ENCODE measurements at regions not wholly inside any gene's neighbourhood (a gene's known extent, or its start where the extent isn't known, plus 50 kb on each side); places are given as distances from the start of the nearest gene placed in this dataset.
"Not testable (repeated sequence)": the region's sequence is repeated elsewhere in the genome, so short reads cannot be mapped to it uniquely, and the experiment has no call there.

DNA sequence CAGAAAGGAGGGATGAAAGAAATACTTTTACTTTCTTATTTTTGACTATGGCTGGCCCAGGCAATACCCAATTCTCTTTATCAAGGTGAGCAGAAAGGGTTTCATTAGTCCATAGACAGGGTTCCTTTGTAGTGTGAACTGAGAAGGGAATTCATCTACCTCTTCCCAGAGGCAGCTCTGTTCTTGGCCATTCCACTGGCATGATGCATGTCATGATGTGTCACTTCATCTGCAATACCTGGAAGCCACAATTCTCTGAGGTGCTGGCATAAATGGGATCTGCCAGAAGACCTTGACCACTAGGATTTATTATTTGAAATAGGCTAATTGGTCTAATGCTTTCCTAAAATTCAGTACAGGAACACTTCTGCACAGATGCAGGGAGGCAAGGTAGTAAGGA lies 542.8 kb downstream of the RFC3 start:
- DNase-seq (ENCODE audit: low read depth): no peak

DNA sequence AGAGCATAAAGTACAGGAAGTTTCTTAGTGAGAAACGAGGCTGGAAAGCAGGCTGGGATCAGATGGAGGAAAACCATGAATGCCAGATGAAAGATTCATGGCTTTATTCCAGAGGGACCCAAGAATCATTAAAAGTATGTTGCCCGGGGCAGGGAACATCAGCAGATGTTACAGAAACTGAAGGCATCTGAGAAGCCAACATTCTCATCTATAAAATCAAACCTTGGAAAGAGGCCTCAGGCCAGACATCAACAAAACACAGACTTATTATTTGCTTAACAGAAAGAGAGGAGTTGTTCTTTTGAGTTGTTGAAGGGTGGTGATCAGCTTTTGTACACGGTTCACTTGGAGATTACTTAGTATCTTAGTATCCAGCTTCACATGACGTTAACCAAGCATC lies 543.6 kb downstream of the RFC3 start:
- DNase-seq (ENCODE audit: low read depth): peak; percentile 65

DNA sequence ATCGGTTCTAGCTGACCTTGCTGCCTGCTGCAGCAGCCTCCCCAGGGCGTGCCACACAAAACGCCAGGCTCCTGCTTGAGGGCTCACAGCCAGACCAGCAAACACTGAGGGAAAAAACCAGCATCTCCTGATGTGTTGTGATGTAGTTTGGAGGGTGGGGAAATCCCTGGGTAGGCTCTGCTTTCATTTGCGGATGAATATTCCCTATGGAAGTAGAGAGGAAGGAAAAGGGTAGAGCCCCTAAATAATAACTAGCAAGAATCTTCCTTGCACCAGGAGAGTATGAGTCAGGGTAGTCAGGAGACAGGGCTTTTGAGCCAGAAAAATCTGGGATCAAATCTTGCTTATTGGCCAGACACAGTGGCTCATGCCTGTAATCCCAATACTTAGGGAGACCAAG lies 545.3 kb downstream of the RFC3 start:
- no peak for DNase-seq (ENCODE audit: low read depth)

DNA sequence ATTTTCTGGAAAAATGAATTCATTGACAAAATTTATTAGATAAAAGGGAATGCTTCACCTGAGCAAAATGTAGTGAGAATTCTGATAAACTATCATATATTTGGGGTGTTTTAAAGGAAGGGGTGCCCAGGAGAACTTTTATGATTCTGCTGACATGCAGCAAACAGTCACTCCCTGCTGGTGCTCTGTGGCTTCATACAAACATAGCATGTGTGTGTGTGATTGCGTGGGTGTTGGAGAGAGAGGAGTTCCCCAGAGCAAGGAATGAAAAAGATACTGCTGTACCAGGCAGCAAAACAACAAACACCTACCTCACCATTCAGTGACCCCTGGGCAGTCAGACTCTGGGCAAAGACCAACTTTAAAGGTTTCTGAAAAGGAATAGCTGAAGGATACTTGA lies 546.7 kb downstream of the RFC3 start:
- no peak for DNase-seq (ENCODE audit: low read depth)

DNA sequence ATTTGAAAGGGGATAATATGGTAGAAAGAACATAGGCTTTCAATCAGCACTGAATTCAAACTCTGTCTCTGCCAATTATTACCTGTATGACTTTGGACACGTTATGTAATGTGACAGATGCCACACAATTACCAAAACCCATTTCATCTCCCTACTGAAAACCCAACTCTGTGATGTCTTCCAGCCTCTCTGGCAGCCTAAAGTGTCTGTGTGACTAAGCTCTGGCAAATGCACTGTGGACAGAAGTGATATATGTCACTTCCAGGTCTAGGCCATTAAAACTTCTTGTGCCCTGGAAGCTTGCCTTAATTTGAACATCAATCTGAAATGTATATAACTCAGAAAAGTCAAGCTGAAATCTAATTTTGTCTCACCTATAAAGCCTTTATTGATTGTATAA lies 552.0 kb downstream of the RFC3 start:
- no peak for DNase-seq (ENCODE audit: low read depth)

DNA sequence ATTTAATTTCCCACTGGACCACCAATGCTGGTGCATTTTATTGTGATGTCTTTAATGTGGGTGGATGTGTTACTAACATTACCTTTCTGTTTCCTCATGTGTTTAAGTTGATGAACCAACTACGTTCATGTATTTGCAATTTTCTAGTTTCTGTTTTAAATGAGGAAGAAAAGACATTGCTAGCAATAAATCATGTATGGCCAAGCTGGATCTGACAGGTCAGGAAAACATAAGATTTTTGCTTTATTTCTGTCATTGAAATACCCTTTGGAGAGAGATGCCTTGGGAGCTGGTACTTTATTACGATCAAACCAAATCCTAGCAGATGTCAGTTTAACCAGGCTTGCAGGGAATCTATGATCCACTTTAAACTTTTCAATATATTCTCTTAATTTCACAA lies 553.2 kb downstream of the RFC3 start:
- no peak for DNase-seq (ENCODE audit: low read depth)

DNA sequence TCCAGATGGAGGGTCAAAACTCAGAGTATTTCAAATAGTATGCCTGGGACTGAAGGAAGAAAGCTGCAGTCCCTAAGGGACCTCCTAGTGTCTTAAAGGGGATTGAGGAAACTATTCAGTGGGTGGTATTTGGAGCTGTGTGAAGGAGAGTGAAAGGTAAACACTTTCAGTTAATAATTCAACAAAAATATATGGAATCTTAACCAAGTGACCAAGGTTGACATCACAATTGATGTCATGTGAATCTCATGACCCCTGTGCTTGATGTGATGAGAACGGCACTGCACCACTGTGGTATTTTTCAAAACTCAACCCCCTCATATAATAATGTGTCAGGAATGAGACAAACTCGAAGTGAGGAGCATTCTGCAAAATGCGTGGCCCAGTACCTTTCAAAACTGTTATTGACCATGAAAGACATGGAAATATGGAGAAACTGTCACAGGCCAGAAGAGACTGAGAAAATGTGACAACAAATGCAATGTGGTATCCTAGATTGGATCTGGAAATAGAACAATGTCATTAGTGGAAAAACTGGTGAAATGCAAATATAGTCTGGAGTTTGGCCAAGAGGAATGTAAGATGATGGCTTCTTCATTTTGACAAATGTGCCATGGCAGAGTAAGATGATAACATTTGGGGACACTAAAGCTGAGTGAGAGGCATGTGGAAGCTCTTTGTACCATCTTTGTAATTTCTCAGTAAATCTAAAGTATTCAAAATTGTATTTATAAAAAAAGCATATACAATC lies 553.9 kb downstream of the RFC3 start:
- DNase-seq (ENCODE audit: low read depth): no peak

DNA sequence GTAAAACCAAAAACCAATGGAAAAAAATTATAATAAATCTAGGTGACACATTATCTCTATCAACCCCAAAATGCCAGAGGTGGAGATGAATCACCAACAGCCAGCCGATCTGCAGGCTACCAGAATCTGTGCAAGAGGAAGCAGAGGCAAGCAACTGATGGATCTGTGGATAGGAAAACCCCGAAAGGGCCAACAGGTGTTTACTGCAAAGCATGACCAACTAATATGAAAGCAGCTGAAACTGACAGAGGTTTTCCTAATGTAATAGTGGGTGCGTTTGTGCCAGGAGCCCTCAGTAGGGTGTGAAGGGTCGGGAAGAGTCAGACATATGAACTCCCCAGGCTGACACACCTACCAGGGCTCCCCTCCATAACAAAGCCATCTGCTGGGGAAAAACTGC lies 554.6 kb downstream of the RFC3 start:
- DNase-seq (ENCODE audit: low read depth): no peak

DNA sequence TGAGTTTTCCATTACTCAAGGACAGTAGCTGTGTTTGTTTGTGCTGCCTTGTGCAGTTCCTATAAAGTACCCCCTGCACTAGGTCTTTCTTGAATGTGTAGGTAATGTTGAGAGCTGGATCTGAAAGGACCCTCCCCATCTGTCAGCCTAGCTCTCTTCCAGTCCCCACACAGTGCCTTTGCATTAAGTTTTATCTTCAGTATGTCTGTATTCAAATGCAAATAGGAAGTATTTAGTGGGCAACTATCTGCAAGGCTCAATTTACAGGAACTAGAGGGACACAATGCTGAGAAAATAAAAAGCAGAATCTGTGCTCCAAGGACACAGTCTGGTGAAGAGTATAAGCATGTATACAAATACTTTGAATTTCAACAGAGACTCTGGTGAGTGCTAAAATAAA lies 558.5 kb downstream of the RFC3 start:
- no peak for DNase-seq (ENCODE audit: low read depth)

DNA sequence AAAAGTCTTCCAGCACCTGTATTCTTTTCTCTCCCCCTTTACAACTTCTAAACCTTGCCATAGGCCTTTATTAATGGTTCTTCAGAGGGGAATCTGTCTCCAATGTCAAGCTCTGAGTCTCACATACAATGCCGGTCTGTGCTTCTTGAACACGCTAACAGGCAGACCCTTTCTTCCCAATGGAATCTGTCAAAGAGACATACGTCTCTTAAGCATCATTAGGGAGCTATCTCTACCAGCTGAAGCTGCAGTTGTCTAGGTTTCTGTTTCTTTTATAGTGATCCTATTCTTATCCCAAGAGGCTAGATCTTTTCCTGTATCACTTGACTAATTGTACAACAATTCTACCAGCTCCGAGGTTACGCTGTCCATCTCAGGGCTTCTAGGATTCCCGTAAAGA lies 560.8 kb upstream of the NBEA start:
- DNase-seq (ENCODE audit: low read depth): no peak

DNA sequence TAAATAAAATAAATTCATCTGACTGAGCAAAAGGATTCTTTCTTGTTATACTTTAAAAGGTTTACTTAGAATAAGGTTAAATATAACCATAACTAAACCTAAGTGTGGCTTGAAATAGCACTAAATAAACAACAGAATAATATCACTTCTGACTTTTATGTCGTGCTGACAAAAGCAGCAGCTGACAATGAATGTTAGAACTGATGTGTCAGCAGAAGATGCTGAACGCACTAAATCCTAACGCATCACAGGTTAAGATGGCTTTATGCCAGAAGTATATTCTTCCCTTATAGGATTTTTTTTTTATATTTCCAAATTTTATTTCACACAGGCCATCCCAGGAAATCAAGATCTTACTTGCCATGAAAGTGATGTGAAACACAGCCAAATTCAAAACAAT lies 558.3 kb upstream of the NBEA start:
- no peak for DNase-seq (ENCODE audit: low read depth)

DNA sequence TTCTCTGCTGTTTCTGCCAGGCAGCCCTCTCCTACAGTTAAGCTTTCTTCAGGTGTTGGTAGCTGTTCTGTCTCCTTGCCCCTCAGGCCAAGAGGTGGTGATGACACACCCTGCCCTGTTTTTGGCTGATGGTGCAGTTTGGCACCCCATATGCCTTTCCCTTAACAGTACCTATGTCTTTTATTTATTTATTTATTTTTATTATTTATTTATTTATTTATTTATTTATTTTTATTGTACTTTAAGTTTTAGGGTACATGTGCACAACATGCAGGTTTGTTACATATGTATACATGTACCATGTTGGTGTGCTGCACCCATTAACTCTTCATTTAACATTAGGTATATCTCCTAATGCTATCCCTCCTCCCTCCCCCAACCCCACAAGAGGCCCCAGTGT lies 555.8 kb upstream of the NBEA start:
- DNase-seq (ENCODE audit: low read depth): not testable (repeated sequence)

DNA sequence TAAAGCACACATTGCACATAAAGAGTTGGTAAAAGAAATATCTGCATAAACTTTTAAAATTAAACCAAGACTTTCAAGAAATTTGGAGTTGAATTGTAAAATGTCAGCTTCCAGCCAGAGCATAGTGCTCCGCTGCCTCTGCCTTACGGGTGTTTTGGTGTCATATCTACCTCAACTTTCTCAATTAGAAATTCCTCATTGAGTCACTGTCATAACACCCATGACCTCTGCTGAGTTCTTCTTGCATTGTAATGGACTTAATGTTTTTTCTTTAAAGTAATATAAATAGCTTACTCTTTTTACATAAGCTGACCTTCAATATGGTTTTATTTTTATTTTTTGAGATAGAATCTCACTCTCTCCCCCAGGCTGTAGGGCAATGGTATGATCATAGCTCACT lies 551.0 kb upstream of the NBEA start:
- no peak for DNase-seq (ENCODE audit: low read depth)

DNA sequence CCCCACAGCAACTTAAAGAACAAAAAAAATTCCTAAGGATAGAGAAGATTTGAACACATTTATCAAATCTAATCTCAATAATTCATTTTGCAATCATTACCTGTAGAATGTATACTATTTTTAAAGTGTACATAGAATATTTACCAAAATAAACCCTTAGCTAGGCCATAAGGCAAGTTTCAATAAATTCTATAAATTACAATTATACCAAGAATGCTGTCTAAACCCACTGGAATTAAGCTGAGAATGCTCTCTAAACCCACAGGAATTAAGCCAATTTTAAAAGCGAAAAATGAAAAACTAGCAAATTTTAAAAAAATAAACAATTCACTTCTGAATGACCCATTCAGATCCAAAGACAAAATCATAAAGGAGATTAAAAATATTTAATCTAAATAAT lies 540.4 kb upstream of the NBEA start:
- no peak for DNase-seq (ENCODE audit: low read depth)

DNA sequence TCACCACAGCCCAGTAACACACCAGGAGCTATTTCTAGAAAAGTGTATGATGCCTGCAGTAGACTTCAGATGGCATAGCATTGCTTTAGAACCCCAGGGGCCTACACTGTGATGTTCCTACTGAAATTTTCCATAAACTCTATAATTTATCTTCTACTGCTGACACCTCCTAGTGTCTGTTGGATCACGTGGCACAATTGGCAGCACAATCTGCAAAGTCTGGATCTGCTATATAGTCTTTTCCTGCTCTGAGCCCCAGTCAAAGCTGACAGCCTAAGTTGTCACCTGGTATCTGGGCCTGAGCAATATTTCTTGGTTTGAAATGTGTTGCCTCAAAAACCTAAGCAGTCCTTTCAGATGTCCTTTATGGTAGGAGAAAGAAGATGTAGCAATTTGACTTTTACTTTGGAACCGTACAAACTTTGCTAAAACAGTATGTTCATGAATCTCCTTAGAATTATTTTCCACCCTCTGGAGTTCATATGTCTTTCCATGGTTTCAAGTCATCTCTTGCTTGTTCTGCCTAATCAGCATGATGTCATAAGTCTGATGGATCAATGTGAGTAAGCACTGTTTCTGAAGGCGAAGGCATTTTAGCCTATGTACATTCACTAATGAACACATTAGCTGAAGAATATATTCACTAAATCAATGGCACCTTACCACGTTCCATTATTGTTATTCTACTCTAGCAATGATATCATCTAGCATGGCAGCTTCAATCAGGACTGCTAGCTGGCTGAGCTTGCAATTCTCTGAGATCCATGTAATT lies 536.5 kb upstream of the NBEA start:
- no peak for DNase-seq (ENCODE audit: low read depth)

DNA sequence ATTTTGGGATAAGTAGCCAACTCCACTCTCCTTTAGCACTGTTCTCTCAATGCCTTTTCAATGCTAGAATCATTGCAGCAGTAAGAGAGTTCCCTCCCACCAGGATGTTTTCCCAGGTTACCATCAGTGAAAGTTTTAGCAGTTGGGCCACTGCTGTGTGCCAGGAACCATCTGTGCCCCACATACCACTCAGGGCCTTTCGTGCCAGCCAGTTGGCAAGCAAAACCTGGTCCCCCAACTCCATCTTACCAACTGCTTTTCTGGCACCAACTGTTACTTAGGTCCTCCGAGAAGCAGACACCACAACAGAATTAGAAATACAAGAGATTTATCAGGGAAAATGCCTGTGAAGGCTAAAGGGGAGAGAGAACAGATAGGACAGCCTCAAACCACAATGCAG lies 533.4 kb upstream of the NBEA start:
- no peak for DNase-seq (ENCODE audit: low read depth)

DNA sequence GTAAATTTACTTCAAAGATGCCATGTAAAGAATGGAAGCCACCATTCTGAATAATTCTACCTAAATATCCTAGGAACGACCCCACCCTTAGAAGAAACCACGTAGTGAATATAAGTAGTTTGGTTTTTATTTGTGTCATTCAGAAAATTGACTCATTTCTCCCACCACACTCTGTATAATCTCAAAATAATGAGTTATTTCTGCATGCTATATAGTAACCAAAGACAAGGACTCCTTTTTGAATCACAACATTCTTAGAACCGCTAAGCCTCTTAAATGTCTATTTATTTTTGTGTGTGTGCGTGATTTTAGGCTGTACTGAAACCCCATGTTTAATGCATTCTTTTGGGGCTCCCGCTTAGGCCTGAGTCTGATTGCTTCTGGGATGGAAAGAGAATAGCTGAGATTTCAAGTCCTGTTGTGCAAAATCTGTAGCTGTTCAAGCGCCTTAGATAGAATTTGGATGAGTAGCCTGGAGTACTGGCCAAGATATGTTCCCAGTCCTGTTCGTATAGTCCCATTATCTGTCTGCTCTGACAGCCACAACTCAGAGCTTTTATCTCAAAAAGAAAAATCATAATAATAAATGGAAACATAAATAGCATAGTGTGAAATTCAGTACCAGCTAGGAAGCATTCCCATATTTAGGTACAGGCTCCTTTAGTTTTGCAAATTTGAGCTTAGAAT lies 532.4 kb upstream of the NBEA start:
- no peak for DNase-seq (ENCODE audit: low read depth)

DNA sequence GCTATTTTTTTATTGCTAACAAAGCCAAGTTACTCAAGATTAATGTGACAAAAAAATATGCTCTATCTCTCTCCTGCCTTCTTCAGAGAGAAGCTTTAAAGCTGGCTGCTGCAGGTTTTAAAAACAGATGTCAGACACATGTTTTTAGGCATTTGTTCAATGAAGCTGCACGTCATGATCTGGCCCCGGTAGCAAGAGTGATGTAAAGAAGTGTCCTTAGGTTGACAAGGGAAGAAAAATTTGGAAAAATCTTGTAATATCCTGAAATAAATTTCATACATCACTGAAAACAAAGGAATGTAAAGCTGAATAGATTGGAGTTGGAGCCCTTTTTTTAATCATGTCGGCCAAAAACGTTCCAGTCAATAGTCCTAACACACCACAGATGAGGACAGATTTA lies 531.4 kb upstream of the NBEA start:
- DNase-seq (ENCODE audit: low read depth): no peak

DNA sequence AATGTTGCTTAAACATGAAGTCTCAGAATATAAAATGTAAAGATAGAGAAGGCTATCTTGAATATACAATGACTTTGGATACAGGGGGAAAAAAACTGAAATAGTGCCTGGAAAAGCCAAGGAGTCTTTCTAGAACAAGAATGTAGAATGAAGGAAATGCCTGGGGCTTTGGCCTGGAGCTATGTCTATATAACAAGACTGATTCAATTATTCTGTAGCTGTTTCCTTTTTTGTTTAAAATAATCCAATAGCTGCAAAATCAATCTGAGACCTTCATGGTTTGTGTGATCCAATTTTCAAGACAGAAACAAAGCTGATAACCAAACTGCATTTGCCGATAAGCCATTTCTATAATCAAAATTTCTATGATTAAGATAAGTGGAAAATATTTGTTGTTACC lies 530.9 kb upstream of the NBEA start:
- DNase-seq (ENCODE audit: low read depth): no peak

DNA sequence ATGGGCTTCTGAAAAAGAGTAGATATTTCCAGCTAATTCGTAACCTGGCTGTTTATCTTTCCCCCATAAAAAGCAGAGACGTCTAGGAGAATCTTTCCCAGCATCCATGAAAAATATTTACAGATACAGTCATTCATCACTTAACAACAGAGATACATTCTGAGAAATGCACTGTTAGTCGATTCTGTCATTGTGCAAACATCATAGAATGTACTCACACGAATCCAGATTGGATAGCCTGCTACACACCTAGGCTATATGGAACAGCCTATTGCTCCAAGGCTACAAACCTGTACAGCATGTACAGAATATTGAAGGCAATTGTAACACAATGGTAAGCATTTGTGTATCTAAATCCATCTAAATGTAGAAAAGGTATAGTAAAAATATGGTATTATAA lies 530.2 kb upstream of the NBEA start:
- DNase-seq (ENCODE audit: low read depth): no peak

DNA sequence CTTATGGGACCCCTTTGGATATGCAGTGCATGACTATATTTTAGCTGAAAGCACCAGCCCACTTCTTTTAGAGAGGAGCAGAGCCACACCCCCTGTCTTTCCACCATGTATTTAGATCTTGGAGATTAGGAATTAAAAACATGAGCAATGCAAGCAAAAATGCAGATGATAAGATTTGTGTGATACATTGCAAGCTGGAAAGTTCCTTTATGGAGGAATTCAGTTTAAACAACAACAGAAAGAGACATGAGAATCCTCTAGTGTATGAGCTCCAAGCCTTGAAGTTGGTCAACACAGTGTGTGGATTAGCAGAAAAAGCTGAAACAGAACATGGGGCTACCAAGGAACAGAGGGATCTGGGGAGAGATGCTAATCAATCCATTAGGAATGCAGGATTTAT lies 529.8 kb upstream of the NBEA start:
- DNase-seq (ENCODE audit: low read depth): no peak

DNA sequence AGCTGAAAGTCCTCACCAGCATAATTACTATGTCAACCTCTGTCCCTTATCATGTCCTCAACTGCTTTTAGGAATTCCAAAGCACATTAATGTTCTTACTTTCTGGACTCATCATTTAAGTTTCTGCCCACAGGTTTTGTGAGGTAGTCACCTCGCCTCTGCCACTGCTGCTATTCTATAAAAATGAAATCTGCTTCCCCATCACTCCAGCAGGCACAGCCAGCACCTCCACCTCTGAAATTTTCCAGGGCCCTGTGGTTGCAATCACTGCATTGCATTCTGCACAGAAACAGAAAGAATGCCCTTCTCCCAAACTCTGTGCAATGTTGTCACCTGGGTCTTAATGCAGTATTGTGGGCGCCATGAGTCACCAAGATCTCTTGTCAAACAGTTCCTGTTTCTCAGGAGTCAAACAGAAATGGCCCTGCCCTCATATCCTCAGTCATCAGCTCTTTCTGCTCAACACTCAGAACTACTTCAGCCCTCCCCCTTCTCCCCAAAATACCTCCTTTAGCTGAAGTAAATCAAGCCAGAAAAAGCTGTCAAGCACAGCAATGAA lies 529.2 kb upstream of the NBEA start:
- no peak for DNase-seq (ENCODE audit: low read depth)

All from GM04503 (cell line).